ENCODE measurements at regions not wholly inside any gene's neighbourhood (a gene's known extent, or its start where the extent isn't known, plus 50 kb on each side); places are given as distances from the start of the nearest gene placed in this dataset.

DNA sequence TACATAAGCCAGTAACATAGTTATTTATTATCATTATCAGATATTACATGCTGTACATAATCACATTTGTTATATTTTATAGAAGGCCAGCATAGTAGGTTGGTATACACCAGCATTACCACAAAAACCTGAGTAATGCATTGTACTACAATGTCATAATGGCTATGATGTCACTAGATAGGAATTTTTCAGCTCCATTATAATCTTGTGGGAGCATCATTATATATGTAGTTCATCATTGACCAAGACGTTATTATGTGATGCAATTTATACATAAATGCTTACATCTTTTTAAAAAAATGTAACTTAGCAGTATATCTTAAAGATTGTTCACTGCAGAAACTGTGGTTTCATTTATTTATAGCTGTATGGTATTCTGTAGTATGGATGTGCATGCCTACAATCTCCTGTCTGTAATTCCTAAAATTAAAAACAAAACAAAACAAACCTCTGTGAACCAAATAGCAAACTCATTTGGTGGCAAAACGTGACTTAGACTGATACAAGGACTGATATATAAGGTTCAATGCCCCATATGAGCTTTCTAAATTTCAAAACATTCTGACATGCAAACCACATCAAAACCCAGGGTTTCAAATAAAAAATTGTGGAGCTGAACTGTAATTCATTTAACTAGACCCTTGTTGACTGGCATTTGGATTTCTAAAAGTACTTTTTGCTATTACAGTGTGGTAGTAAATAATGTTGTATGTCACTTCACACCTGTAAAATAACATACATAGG is 250.9 kb downstream of the DLEU7 start:
- DNase-seq (ENCODE audit: low read depth in 2 of 2, low spot score in 1 of 2) = no peak

DNA sequence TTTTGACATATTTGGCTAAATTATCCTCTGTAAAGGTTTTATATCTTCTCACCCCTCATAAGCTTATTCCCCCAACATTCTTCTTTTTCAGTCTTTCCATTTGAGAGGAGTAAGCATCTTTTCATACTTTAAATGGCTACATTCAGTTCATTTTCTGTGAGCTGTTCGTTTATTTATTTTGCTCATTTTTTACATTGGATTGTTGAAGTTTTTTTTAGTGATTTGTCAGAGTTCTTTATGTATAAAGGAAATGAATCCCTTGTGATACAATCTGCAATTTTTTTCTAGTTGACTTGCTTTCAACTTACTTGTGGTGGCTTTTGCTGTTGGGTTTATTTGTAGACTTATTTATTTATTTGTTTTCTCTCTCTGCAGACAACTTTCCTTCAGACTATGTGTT is 250.3 kb downstream of the DLEU7 start:
- no peak for DNase-seq (ENCODE audit: low read depth in 2 of 2, low spot score in 1 of 2)

DNA sequence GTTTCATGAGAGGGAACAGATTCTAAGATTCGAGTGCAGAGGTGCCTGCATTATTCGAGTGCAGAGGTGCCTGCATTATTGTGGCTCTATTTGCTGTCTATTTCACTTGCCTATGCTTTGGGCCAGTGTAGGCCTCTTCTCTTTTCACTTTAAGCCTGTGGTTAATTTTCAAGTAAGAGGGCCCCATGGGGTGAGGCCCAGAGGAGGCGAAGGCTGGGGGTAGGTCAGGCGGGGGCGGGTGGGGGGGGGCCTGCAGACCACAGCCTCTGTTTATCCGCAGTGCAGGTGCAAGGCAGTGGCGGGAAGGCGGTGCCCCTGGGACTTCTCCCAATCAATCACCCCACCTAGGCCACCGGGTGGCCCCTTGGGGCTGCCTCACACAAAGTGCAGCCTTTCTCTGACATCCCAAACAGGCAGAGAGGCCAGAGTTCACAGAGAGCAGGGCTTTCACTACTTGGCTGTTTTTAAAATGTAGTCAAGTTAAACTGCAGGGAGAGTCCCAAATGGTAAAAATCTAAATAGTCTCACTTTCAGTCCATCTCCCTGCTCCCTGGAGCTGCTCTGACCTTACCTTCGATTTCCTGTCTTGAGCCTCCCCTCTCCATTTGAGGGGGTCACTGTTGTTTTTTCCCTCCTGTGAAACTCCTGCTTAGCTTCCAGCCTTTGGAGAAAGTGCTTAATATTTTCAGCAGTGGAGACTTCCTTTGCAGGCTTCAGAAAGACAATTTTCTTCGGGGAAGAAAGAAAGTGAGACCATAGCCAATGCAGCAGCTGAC is 249.0 kb downstream of the DLEU7 start:
- DNase-seq (ENCODE audit: low read depth in 2 of 2, low spot score in 1 of 2) = no peak

DNA sequence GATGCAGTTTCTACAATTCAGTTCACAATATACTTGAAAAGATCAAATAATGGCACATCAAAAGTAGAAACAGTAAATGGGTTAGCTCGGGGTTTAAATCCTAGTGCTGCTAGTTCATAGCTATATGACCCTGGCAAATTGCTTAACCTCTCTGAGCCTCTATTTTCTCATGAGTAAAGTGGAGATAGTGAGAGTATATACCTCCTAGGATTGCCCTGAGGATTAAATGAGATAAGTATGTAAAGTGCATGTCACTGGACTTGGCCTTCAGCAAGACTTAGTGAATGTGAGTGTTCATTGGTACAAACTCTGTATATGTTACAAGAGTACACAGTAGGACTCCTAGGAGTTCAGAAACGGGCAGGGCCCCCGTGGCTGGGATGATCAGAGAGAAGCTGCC is 248.3 kb downstream of the DLEU7 start:
- DNase-seq (ENCODE audit: low read depth in 2 of 2, low spot score in 1 of 2) = no peak

- DNase-seq (ENCODE audit: low read depth in 2 of 2, low spot score in 1 of 2) = no peak
Measured at GRCh38 chr13:50596156-50596555, 247.3 kb downstream of the DLEU7 start.

DNA sequence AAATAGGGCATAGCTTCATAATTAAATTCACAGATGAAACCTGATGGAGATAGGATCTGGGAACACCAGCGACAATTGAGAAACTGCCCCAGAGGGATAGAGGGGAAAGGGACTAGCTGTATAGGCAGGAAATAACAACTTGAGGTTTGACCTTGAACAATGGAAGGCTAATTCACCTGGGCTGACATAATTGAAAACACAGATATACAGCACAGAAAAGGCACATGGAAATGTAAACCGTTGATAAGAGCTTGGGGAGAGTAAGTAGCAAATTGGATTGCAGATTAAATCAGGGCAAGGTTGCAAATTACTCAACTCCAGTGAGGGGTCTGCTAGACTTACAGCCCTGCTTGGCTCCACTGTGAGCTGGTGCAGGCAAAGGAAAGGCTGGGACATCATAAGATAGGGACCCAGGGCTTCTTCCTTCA is 246.7 kb downstream of the DLEU7 start:
- DNase-seq (ENCODE audit: low read depth in 2 of 2, low spot score in 1 of 2) = no peak

GRCh38 chr13:50598338-50598737 is 245.2 kb downstream of the DLEU7 start:
- no peak for DNase-seq (ENCODE audit: low read depth in 2 of 2, low spot score in 1 of 2)

GRCh38 chr13:50599046-50599445 is 244.4 kb downstream of the DLEU7 start:
- no peak for DNase-seq (ENCODE audit: low read depth in 2 of 2, low spot score in 1 of 2)

DNA sequence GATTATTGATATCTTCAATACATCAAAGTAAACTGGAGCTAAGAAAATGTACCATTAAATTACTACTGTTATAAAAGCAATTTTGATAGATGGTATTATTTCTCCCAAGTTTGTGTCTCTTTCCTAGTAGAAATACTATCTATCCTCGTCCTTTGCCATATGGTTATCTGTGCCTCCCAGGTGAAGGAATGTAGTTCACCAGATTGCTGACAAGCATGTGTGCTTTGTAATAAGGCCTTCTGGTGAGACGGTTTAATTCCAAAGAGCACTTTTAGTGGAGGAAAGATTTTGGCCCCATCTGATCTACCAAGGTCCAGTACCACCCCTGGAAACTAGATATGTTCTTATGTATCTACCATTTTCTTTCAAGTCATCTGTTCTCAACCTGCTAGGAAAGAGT is 243.6 kb downstream of the DLEU7 start:
- DNase-seq (ENCODE audit: low read depth in 2 of 2, low spot score in 1 of 2) = no peak

GRCh38 chr13:50608370-50608769 is 235.1 kb downstream of the DLEU7 start:
- no peak for DNase-seq (ENCODE audit: low read depth in 2 of 2, low spot score in 1 of 2)

GRCh38 chr13:50609011-50609410 is 234.5 kb downstream of the DLEU7 start:
- no peak for DNase-seq (ENCODE audit: low read depth in 2 of 2, low spot score in 1 of 2)

GRCh38 chr13:50610238-50610637 is 233.3 kb downstream of the DLEU7 start:
- DNase-seq (ENCODE audit: low read depth in 2 of 2, low spot score in 1 of 2) = no peak

GRCh38 chr13:50611117-50611781 is 232.2 kb downstream of the DLEU7 start:
- no peak for DNase-seq (ENCODE audit: low read depth in 2 of 2, low spot score in 1 of 2)

GRCh38 chr13:50612717-50613116 is 230.8 kb downstream of the DLEU7 start:
- no peak for DNase-seq (ENCODE audit: low read depth in 2 of 2, low spot score in 1 of 2)

DNA sequence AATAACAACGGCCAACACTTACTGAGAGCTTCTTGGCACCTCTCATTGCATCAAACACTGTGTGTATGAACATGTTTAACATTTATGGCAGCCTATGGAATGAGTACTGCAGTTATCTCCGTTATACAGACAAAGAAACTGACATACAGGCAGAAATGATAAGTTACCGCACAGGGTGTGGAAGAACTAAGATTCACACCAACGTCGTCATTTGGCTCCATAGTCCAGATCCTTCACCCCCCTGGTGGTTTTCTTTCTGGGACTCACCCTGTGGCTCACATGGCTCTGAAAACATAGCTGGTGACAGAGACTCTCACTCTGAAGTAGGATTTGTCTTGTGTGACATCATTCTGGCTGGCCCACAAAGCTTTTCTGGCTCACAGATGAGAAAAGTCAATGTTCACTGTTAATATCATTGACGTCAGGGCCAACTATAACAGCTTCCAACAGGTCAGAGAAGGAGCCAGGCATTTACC is 230.1 kb downstream of the DLEU7 start:
- DNase-seq (ENCODE audit: low read depth in 2 of 2, low spot score in 1 of 2) = no peak

- DNase-seq (ENCODE audit: low read depth in 2 of 2, low spot score in 1 of 2) = no peak
Measured at GRCh38 chr13:50615234-50615633, 228.3 kb downstream of the DLEU7 start.

GRCh38 chr13:50616101-50616500 is 227.4 kb downstream of the DLEU7 start:
- no peak for DNase-seq (ENCODE audit: low read depth in 2 of 2, low spot score in 1 of 2)

- no peak for DNase-seq (ENCODE audit: low read depth in 2 of 2, low spot score in 1 of 2)
Measured at GRCh38 chr13:50617134-50617721, 226.3 kb downstream of the DLEU7 start.

- DNase-seq (ENCODE audit: low read depth in 2 of 2, low spot score in 1 of 2) = no peak
Measured at GRCh38 chr13:50618206-50618605, 225.3 kb downstream of the DLEU7 start.

GRCh38 chr13:50626101-50626547 is 217.4 kb downstream of the DLEU7 start:
- no peak for DNase-seq (ENCODE audit: low read depth in 2 of 2, low spot score in 1 of 2)

DNA sequence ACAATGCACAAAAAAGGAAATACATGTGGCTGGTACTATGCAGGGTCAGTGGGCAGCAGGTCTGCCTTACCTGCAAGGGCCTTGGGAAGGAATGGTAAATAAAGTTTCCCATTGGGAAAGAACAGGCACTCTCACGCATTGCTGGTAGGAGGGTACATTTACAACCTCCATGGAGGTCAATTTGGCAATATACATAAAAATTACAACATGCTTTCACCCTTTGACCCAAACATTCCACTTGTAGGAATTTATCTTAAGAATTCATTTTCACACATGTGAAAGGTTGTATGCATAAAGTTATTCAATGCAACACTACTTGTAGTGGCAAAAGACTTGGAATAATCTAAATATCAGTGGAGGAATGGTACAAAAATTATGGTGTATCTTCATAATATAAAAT is 216.4 kb downstream of the DLEU7 start:
- no peak for DNase-seq (ENCODE audit: low read depth in 2 of 2, low spot score in 1 of 2)
